ENCODE measurements at regions not wholly inside any gene's neighbourhood (a gene's known extent, or its start where the extent isn't known, plus 50 kb on each side); places are given as distances from the start of the nearest gene placed in this dataset.

DNA sequence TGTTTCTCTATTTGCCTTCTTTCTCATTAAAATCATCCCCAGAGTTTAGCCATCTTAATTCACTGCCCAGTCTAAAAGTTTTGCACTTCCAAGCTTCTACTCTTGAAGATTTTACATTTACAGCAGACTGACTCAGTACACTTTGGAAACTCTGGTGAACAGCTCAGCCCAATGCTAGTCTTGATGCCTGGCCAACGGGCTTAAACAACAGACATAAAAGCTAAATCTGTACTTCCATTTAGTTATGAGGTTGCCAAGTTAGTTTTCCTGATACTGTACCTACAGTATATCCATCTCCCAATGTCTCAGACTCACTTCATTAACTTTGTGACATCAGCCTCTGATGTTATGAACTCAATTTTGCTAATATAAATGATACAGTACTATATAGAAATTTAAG is 891.8 kb upstream of the SOX9 start (continued):
- TF ChIP-seq, protein P1, sequence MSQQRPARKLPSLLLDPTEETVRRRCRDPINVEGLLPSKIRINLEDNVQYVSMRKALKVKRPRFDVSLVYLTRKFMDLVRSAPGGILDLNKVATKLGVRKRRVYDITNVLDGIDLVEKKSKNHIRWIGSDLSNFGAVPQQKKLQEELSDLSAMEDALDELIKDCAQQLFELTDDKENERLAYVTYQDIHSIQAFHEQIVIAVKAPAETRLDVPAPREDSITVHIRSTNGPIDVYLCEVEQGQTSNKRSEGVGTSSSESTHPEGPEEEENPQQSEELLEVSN (IDR thresholded peaks at IDR 0.05), result no peak
- TF ChIP-seq RXRA (IDR thresholded peaks at IDR 0.05; ENCODE audit: insufficient read depth, low read depth, low read length) (no peak), RAD21 (IDR thresholded peaks at IDR 0.05 in 1 of 2, conservative IDR thresholded peaks at IDR 0.05 in 1 of 2; ENCODE audit: low read depth in 2 of 2, low read length in 2 of 2) (no peak), ZNF274 (IDR thresholded peaks at IDR 0.05; ENCODE audit: borderline replicate concordance, extremely low read depth, low read length) (no peak)
